Smooth muscle cell (in vitro differentiated cells): ENCODE measurements at regions not wholly inside any gene's neighbourhood (a gene's known extent, or its start where the extent isn't known, plus 50 kb on each side); places are given as distances from the start of the nearest gene placed in this dataset.

Experiments
- DNase-seq: peaks from one replicate; lab custom pipeline; 2025; ENCODE audit not compliant: unreplicated experiment; lab: John Stamatoyannopoulos, UW
- H2AFZ ChIP-seq: fragments of 200-600 bp; sonication (generic); 2 replicates; pipeline ENCODE4 v1.6.0; 2016; ENCODE audit warnings: antibody characterized with exemption, low read depth, mild to moderate bottlenecking
- H3F3A ChIP-seq: fragments of 200-600 bp; sonication (generic); 2 replicates; pipeline ENCODE4 v1.6.0; 2017; ENCODE audit warnings: antibody characterized with exemption, low read depth
- H3K27ac ChIP-seq: fragments of 200-600 bp; sonication (generic); 2 replicates; pipeline ENCODE4 v1.5.1; 2016; ENCODE audit warnings: low read depth, mild to moderate bottlenecking
- H3K27me3 ChIP-seq: fragments of 200-600 bp; sonication (generic); 2 replicates; pipeline ENCODE4 v1.6.1; 2016; ENCODE audit warnings: low read depth, mild to moderate bottlenecking
- H3K36me3 ChIP-seq: fragments of 200-600 bp; sonication (generic); 2 replicates; pipeline ENCODE4 v1.5.1; 2016; ENCODE audit warnings: low read depth
- H3K4me1 ChIP-seq: fragments of 200-600 bp; sonication (generic); 2 replicates; pipeline ENCODE4 v1.5.1; 2016; ENCODE audit warnings: low read depth
- H3K4me2 ChIP-seq: fragments of 200-600 bp; sonication (generic); 2 replicates; pipeline ENCODE4 v1.6.0; 2016; ENCODE audit warnings: mild to moderate bottlenecking
- H3K4me3 ChIP-seq: fragments of 200-600 bp; sonication (generic); 2 replicates; pipeline ENCODE4 v1.5.1; 2016; ENCODE audit warnings: mild to moderate bottlenecking
- H3K79me2 ChIP-seq: fragments of 200-600 bp; sonication (generic); 2 replicates; pipeline ENCODE4 v1.6.0; 2016; ENCODE audit warnings: low read depth, mild to moderate bottlenecking
- H3K9ac ChIP-seq: fragments of 200-600 bp; sonication (generic); 2 replicates; pipeline ENCODE4 v1.6.0; 2016; ENCODE audit warnings: low read depth
- H3K9me3 ChIP-seq: fragments of 200-600 bp; sonication (generic); replicated peaks from 2 replicates; pipeline ENCODE4 v1.5.1; 2016; ENCODE audit warnings: low read depth
- H4K20me1 ChIP-seq: fragments of 200-600 bp; sonication (generic); 2 replicates; pipeline ENCODE4 v1.6.0; 2016; ENCODE audit warnings: low read depth
- WGBS: methylation state at CpG from one replicate; pipeline ENCODE4 v1.1.7; 2016; ENCODE audit warnings: low lambda C conversion rate; 5-methylcytosine and 5-hydroxymethylcytosine counted together
- TF ChIP-seq, protein P1 (sequence below): fragments of 200-600 bp; sonication (generic); IDR thresholded peaks from 2 replicates; pipeline ENCODE4 v1.5.1; 2017; ENCODE audit warnings: borderline replicate concordance, mild to moderate bottlenecking, antibody characterized with exemption; ENCODE audit not compliant: insufficient read depth, poor library complexity, severe bottlenecking

DNA sequence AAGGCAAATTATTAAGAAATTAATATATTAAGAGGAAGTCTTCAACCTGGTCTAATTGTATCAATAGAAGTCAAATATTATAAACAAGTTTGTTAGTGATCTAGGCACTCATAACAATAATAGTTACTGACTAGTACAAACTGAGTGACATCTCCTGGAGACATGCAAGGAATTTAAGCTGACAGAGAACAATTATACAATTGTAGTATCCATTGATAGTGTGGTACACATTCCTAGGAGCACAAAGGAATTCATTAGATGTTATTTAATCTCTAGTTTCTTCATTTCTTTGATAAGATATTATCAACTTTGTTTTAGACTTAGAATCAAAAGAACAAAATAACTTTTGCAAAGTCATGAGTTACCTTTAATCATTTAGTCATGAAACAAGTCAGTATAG lies 1048.6 kb downstream of the PCDH7 start:
- Histone ChIP-seq H3K4me3 (no peak overlapping the region), H4K20me1 (no peaks in the 10 kb centered on the region), H2AFZ (no peak overlapping the region), H3K9me3 (no peaks in the 10 kb centered on the region), H3K4me2 (no peak overlapping the region), H3F3A (no peaks in the 10 kb centered on the region), H3K36me3 (no peaks in the 10 kb centered on the region), H3K4me1 (no peaks in the 10 kb centered on the region), H3K79me2 (no peaks in the 10 kb centered on the region), H3K9ac (no peak overlapping the region), H3K27me3 (peaks cover 11% of the 10 kb centered on the region), H3K27ac (no peak overlapping the region)
- no peak for DNase-seq
- TF ChIP-seq, protein P1, sequence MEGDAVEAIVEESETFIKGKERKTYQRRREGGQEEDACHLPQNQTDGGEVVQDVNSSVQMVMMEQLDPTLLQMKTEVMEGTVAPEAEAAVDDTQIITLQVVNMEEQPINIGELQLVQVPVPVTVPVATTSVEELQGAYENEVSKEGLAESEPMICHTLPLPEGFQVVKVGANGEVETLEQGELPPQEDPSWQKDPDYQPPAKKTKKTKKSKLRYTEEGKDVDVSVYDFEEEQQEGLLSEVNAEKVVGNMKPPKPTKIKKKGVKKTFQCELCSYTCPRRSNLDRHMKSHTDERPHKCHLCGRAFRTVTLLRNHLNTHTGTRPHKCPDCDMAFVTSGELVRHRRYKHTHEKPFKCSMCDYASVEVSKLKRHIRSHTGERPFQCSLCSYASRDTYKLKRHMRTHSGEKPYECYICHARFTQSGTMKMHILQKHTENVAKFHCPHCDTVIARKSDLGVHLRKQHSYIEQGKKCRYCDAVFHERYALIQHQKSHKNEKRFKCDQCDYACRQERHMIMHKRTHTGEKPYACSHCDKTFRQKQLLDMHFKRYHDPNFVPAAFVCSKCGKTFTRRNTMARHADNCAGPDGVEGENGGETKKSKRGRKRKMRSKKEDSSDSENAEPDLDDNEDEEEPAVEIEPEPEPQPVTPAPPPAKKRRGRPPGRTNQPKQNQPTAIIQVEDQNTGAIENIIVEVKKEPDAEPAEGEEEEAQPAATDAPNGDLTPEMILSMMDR: no peak

GRCh38 chr4:31783311-31783710 lies 1063.1 kb downstream of the PCDH7 start:
- H2AFZ ChIP-seq: no peak overlapping the region
- H3K79me2 ChIP-seq: no peaks in the 10 kb centered on the region

GRCh38 chr4:31784558-31784957 lies 1064.4 kb downstream of the PCDH7 start:
- H3K9ac ChIP-seq: no peak overlapping the region
- no peak overlapping the region for H3K4me2 ChIP-seq
- no peak overlapping the region for H2AFZ ChIP-seq
- H3K79me2 ChIP-seq: no peaks in the 10 kb centered on the region
- no peak overlapping the region for H3K27ac ChIP-seq
- H3K4me1 ChIP-seq: no peaks in the 10 kb centered on the region
- 69% methylated on average over 2 of the region's 2 CpGs for WGBS
- H3F3A ChIP-seq: no peaks in the 10 kb centered on the region
- H3K27me3 ChIP-seq: no peaks in the 10 kb centered on the region
- TF ChIP-seq, protein P1: no peak
- H4K20me1 ChIP-seq: no peaks in the 10 kb centered on the region
- H3K36me3 ChIP-seq: no peaks in the 10 kb centered on the region
- no peaks in the 10 kb centered on the region for H3K9me3 ChIP-seq
- DNase-seq: no peak
- no peak overlapping the region for H3K4me3 ChIP-seq

More at GRCh38 chr4:31783311-31783710, 1063.1 kb downstream of the PCDH7 start:
- Histone ChIP-seq H3K4me1 (no peaks in the 10 kb centered on the region), H3F3A (no peaks in the 10 kb centered on the region), H3K9ac (no peak overlapping the region), H3K27me3 (no peaks in the 10 kb centered on the region), H4K20me1 (no peaks in the 10 kb centered on the region), H3K36me3 (no peaks in the 10 kb centered on the region), H3K4me3 (no peak overlapping the region), H3K4me2 (no peak overlapping the region), H3K9me3 (no peaks in the 10 kb centered on the region), H3K27ac (no peak overlapping the region)
- 95% methylated on average over 2 of the region's 2 CpGs for WGBS
- no peak for DNase-seq
- TF ChIP-seq, protein P1: no peak

DNA sequence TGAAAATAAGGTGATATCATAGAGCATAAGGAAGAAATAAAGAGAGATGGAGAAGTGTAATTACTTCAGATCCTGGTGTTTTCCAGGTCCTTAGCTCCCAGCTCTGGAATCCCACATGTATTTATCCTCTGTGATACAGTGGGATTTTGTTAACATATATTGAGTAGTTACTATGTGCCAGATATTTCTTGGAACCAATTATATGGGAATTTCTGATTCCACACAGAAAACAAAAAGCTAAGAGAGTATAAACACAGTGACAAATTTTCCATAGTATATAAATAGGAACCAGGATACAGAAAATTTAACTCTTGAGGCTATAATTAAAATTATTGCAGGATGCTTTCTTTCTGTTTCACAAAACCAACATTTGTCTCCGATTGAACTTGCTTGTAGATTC lies 1067.5 kb downstream of the PCDH7 start:
- no peaks in the 10 kb centered on the region for H3F3A ChIP-seq
- no peak overlapping the region for H3K4me3 ChIP-seq
- H3K4me2 ChIP-seq: no peak overlapping the region
- WGBS: 88% methylated on average over 1 of the region's 1 CpG
- no peak for DNase-seq
- no peaks in the 10 kb centered on the region for H3K9me3 ChIP-seq
- TF ChIP-seq, protein P1: no peak
- no peak overlapping the region for H3K27ac ChIP-seq
- H3K36me3 ChIP-seq: no peaks in the 10 kb centered on the region
- no peaks in the 10 kb centered on the region for H3K79me2 ChIP-seq
- no peaks in the 10 kb centered on the region for H3K4me1 ChIP-seq
- no peak overlapping the region for H3K9ac ChIP-seq
- no peaks in the 10 kb centered on the region for H3K27me3 ChIP-seq
- no peaks in the 10 kb centered on the region for H4K20me1 ChIP-seq
- no peak overlapping the region for H2AFZ ChIP-seq
